Liver (tissue), 8 donors: ENCODE measurements at regions not wholly inside any gene's neighbourhood (a gene's known extent, or its start where the extent isn't known, plus 50 kb on each side); places are given as distances from the start of the nearest gene placed in this dataset.

Experiments
- DNase-seq: peaks from one replicate; pipeline ENCODE4 v3.0.0-alpha.2; 2017; ENCODE audit warnings: low spot score
- H3K27ac ChIP-seq, 2 donors: one replicate each; pipeline ENCODE4 v1.7.0; 2013; ENCODE audit warnings: inconsistent platforms in 2 of 2, low read length in 2 of 2, control low read depth in 1 of 2, low read depth in 1 of 2, mild to moderate bottlenecking in 1 of 2
- H3K27me3 ChIP-seq, 4 donors: one replicate each; pipeline versions ENCODE4 v1.6.1 to v1.7.0; 2013; ENCODE audit warnings: low read length in 3 of 4, inconsistent platforms in 1 of 4, mild to moderate bottlenecking in 1 of 4, moderate library complexity in 1 of 4; ENCODE audit not compliant: control insufficient read depth in 4 of 4, insufficient read depth in 4 of 4
- H3K36me3 ChIP-seq, 4 donors: one replicate each; pipeline versions ENCODE4 v1.6.1 to v1.7.0; 2013; ENCODE audit warnings: low read length in 3 of 4, mild to moderate bottlenecking in 3 of 4, low read depth in 1 of 4, moderate library complexity in 1 of 4; ENCODE audit not compliant: control insufficient read depth in 4 of 4, insufficient read depth in 3 of 4
- H3K4me1 ChIP-seq, 4 donors: one replicate each; pipeline versions ENCODE4 v1.6.1 to v1.7.0; 2013; ENCODE audit warnings: low read length in 3 of 4, mild to moderate bottlenecking in 3 of 4, moderate library complexity in 1 of 4; ENCODE audit not compliant: control insufficient read depth in 4 of 4, insufficient read depth in 4 of 4
- H3K4me3 ChIP-seq, 3 donors: one replicate each; pipeline versions ENCODE4 v1.6.1 to v1.7.0; 2013; ENCODE audit warnings: low read length in 3 of 3, control low read depth in 1 of 3, low read depth in 1 of 3, mild to moderate bottlenecking in 1 of 3
- H3K9ac ChIP-seq, 2 donors: one replicate each; pipeline ENCODE4 v1.7.0; 2013; ENCODE audit warnings: low read length in 2 of 2, mild to moderate bottlenecking in 2 of 2, moderate library complexity in 2 of 2, control low read depth in 1 of 2, low read depth in 1 of 2
- H3K9me3 ChIP-seq, 4 donors: one replicate each; pipeline versions ENCODE4 v1.6.1 to v1.7.0; 2013; ENCODE audit warnings: low read length in 3 of 4; ENCODE audit not compliant: control insufficient read depth in 4 of 4
- ATF3 ChIP-seq: IDR thresholded peaks from 2 replicates; pipeline ENCODE4 v1.6.1; 2016; ENCODE audit warnings: antibody characterized with exemption
- CTCF ChIP-seq: fragments of 150-350 bp; IDR thresholded peaks from 2 replicates; pipeline ENCODE4 v1.5.1; 2017; ENCODE audit warnings: improper control_type of control experiment, low read depth, low read length; ENCODE audit not compliant: missing input control
- FOXA2 ChIP-seq: IDR thresholded peaks from 2 replicates; pipeline ENCODE4 v1.6.1; 2016; ENCODE audit warnings: antibody characterized with exemption
- GABPA ChIP-seq, 2 donors: IDR thresholded peaks in 1 of 2; conservative IDR thresholded peaks in 1 of 2; 2 replicates each; pipeline ENCODE4 v1.6.1; 2016; ENCODE audit warnings: antibody characterized with exemption in 2 of 2, mild to moderate bottlenecking in 1 of 2, moderate library complexity in 1 of 2
- HNF4A ChIP-seq, 2 donors: conservative IDR thresholded peaks; 2 replicates each; pipeline ENCODE4 v1.6.1; 2016; ENCODE audit warnings: antibody characterized with exemption in 2 of 2, mild to moderate bottlenecking in 2 of 2
- HNF4G ChIP-seq: IDR thresholded peaks from 2 replicates; pipeline ENCODE4 v1.6.1; 2016; ENCODE audit warnings: antibody characterized with exemption
- JUND ChIP-seq, 2 donors: IDR thresholded peaks; 2 replicates each; pipeline ENCODE4 v1.6.1; 2016; ENCODE audit warnings: antibody characterized with exemption in 2 of 2
- MAX ChIP-seq: IDR thresholded peaks from 2 replicates; pipeline ENCODE4 v1.6.1; 2016; ENCODE audit warnings: antibody characterized with exemption
- RAD21 ChIP-seq, 2 donors: IDR thresholded peaks; 2 replicates each; pipeline ENCODE4 v1.6.1; 2016; ENCODE audit warnings: antibody characterized with exemption in 2 of 2, mild to moderate bottlenecking in 2 of 2
- SP1 ChIP-seq: IDR thresholded peaks from 2 replicates; pipeline ENCODE4 v1.6.1; 2018; ENCODE audit warnings: antibody characterized with exemption, mild to moderate bottlenecking
- TAF1 ChIP-seq: conservative IDR thresholded peaks from 2 replicates; pipeline ENCODE4 v1.6.1; 2016; ENCODE audit warnings: antibody characterized with exemption, mild to moderate bottlenecking
- YY1 ChIP-seq: IDR thresholded peaks from 2 replicates; pipeline ENCODE4 v1.6.1; 2016; ENCODE audit warnings: antibody characterized with exemption, mild to moderate bottlenecking
- ZBTB33 ChIP-seq: IDR thresholded peaks from 2 replicates; pipeline ENCODE4 v1.6.1; 2016; ENCODE audit warnings: antibody characterized with exemption
- WGBS: extraction: QIAGEN DNeasy Blood & Tissue Kit; methylation state at CpG from one replicate; pipeline ENCODE4 v1.1.7; 2013; 5-methylcytosine and 5-hydroxymethylcytosine counted together
- donor health status: healthy.
- donor health status: healthy.
- donor health status: healthy.
- donor health status: healthy.
- donor health status: healthy.

GRCh38 chr9:18124760-18125159, 349.2 kb upstream of the ADAMTSL1 start:
- TF ChIP-seq HNF4G = no peak
- TF ChIP-seq ATF3 = no peak
- TF ChIP-seq RAD21 (IDR thresholded peaks at IDR 0.05) = no peak
- no peak for TF ChIP-seq SP1
- TF ChIP-seq MAX = no peak
- no peak for TF ChIP-seq JUND (IDR thresholded peaks at IDR 0.05)
- no peak for TF ChIP-seq ZBTB33
- no peak for TF ChIP-seq GABPA (IDR thresholded peaks at IDR 0.05 in 1 of 2, conservative IDR thresholded peaks at IDR 0.05 in 1 of 2)
- no peak for TF ChIP-seq CTCF
- no peak for TF ChIP-seq YY1
- no peak for TF ChIP-seq FOXA2
- no peak for TF ChIP-seq HNF4A (conservative IDR thresholded peaks at IDR 0.05)

GRCh38 chr9:18126831-18127498, 347.0 kb upstream of the ADAMTSL1 start:
- Histone ChIP-seq H3K4me3 (no peak overlapping the region), H3K27ac (no peak overlapping the region), H3K27me3 (peaks cover 0 to 2% (median 0%) of the 10 kb centered on the region in 4 donors), H3K9ac (no peak overlapping the region), H3K9me3 (peaks cover 0 to 1% (median 0%) of the 10 kb centered on the region in 4 donors), H3K4me1 (no peaks in the 10 kb centered on the region), H3K36me3 (no peaks in the 10 kb centered on the region)
- TF ChIP-seq SP1 (no peak), RAD21 (IDR thresholded peaks at IDR 0.05) (no peak), HNF4A (conservative IDR thresholded peaks at IDR 0.05) (no peak), TAF1 (no peak), CTCF (no peak), JUND (IDR thresholded peaks at IDR 0.05) (no peak), GABPA (IDR thresholded peaks at IDR 0.05 in 1 of 2, conservative IDR thresholded peaks at IDR 0.05 in 1 of 2) (no peak), FOXA2 (no peak), ZBTB33 (no peak)
- DNase-seq = no peak
- 85% methylated on average over 4 of the region's 4 CpGs for WGBS

More at GRCh38 chr9:18124760-18125159, 349.2 kb upstream of the ADAMTSL1 start:
- H3K27me3 ChIP-seq = peaks cover 0 to 2% (median 0%) of the 10 kb centered on the region in 4 donors
- H3K9me3 ChIP-seq = peaks cover 0 to 1% (median 0%) of the 10 kb centered on the region in 4 donors
- H3K36me3 ChIP-seq = no peaks in the 10 kb centered on the region
- WGBS = 86% methylated on average over 1 of the region's 1 CpG
- no peaks in the 10 kb centered on the region for H3K4me1 ChIP-seq
- no peak overlapping the region for H3K4me3 ChIP-seq
- DNase-seq = no peak
- H3K9ac ChIP-seq = no peak overlapping the region
- H3K27ac ChIP-seq = no peak overlapping the region
